ENCODE measurements at regions not wholly inside any gene's neighbourhood (a gene's known extent, or its start where the extent isn't known, plus 50 kb on each side); places are given as distances from the start of the nearest gene placed in this dataset.
A peak's percentile ranks its signal among the peaks of the same experiment; 100 is the strongest.

DNA sequence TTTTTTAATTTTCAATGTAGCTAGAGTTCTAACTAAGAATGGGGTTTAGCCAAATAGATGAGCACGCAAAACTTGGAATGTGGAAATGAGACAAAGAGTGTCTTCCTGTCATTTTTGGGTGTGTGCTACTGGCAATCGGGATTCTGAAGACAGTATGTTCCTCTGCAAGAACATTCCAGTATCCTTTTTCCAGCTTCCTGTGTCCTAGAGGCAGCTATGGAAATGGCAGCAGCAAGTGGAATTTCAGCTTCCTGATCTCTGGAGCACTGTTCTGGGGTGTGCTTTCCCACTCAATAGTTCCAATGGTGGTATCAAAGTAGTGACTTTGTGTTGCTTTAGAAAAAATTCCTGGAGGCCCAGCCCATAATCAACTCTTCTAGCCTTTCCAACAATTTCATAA lies 642.9 kb upstream of the KCNMB2 start:
- DNase-seq (ENCODE audit: low read depth in 1 of 2, low spot score in 2 of 2) (no peak), FAIRE-seq (no peak)
- no peak overlapping the region for H3K23ac ChIP-seq (ENCODE audit: insufficient read length)
- H3K56ac ChIP-seq (replicated peaks; ENCODE audit: insufficient read length, low read depth, low read length): no peak overlapping the region
- H3K79me2 ChIP-seq (ENCODE audit: control insufficient read depth in 1 of 2, insufficient read depth in 2 of 2, low read length in 2 of 2): no peaks in the 10 kb centered on the region
- TF ChIP-seq JUN (IDR thresholded peaks at IDR 0.05; ENCODE audit: low read depth, low read length) (no peak), RAD21 (IDR thresholded peaks at IDR 0.05 in 1 of 2, conservative IDR thresholded peaks at IDR 0.05 in 1 of 2; ENCODE audit: low read depth in 2 of 2, low read length in 2 of 2) (0 out of 4 replicates have a peak, but pooled peaks of 1 of the 2 experiments have one; percentile 9), CBX5 (IDR thresholded peaks at IDR 0.05; ENCODE audit: low read depth, low read length) (no peak), TEAD4 (IDR thresholded peaks at IDR 0.05; ENCODE audit: low read depth, low read length) (peak; percentile 48; the same call in 1 of the 2 replicates)
- TF ChIP-seq, protein P1, sequence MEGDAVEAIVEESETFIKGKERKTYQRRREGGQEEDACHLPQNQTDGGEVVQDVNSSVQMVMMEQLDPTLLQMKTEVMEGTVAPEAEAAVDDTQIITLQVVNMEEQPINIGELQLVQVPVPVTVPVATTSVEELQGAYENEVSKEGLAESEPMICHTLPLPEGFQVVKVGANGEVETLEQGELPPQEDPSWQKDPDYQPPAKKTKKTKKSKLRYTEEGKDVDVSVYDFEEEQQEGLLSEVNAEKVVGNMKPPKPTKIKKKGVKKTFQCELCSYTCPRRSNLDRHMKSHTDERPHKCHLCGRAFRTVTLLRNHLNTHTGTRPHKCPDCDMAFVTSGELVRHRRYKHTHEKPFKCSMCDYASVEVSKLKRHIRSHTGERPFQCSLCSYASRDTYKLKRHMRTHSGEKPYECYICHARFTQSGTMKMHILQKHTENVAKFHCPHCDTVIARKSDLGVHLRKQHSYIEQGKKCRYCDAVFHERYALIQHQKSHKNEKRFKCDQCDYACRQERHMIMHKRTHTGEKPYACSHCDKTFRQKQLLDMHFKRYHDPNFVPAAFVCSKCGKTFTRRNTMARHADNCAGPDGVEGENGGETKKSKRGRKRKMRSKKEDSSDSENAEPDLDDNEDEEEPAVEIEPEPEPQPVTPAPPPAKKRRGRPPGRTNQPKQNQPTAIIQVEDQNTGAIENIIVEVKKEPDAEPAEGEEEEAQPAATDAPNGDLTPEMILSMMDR (IDR thresholded peaks at IDR 0.05; ENCODE audit: control extremely low read depth in 1 of 3, insufficient read depth in 1 of 3, low read depth in 1 of 3, low read length in 3 of 3): peak in 1 of 3 experiments; percentile 36; a peak in 1 of 4 replicates
- no peaks in the 10 kb centered on the region for H3K79me1 ChIP-seq (ENCODE audit: low read depth, low read length)
- H2BK15ac ChIP-seq (ENCODE audit: low read length): no peak overlapping the region
- no peaks in the 10 kb centered on the region for H3K27me3 ChIP-seq (replicated peaks in 1 of 4; ENCODE audit: control insufficient read depth in 3 of 4, extremely low read depth in 1 of 4, insufficient read depth in 3 of 4, low read length in 3 of 4)
- H2BK20ac ChIP-seq (ENCODE audit: low read length): no peak overlapping the region
- H3K4me2 ChIP-seq (ENCODE audit: insufficient read depth in 1 of 2, low read depth in 2 of 2, low read length in 2 of 2): no peak overlapping the region
- no peak overlapping the region for H4K5ac ChIP-seq (ENCODE audit: insufficient read length, low read depth, low read length)
- H3K27ac ChIP-seq (ENCODE audit: low read depth, low read length): no peak overlapping the region
- no peaks in the 10 kb centered on the region for H3K36me3 ChIP-seq (ENCODE audit: control insufficient read depth in 2 of 4, insufficient read depth in 4 of 4, low read length in 3 of 4)
- no peak overlapping the region for H4K91ac ChIP-seq (replicated peaks; ENCODE audit: insufficient read length, low read length)
- H2AFZ ChIP-seq (ENCODE audit: low read length): no peak overlapping the region
- no peak overlapping the region for H4K8ac ChIP-seq (ENCODE audit: extremely low read depth, insufficient read depth, low read length)
- POLR2A ChIA-PET (ENCODE audit: partially characterized antibody): no interaction called here
- 100% methylated on average over 2 of the region's 2 CpGs; no CpG with 5 or more reads in 1 of the 2 experiments for WGBS, 2 experiments (ENCODE audit: extremely low coverage in 1 of 2, insufficient coverage in 1 of 2, insufficient read length in 1 of 2, insufficient replicate concordance in 2 of 2, low coverage in 1 of 2, low lambda C conversion rate in 2 of 2, missing lambda C conversion rate in 1 of 2)
- H3K9ac ChIP-seq (replicated peaks in 1 of 4; ENCODE audit: extremely low read depth in 1 of 4, low read depth in 3 of 4, low read length in 3 of 4): no peak overlapping the region
- no peak overlapping the region for H3K4ac ChIP-seq (replicated peaks; ENCODE audit: insufficient read length, low read depth, low read length)
- H3K4me1 ChIP-seq (replicated peaks in 1 of 4; ENCODE audit: control insufficient read depth in 3 of 4, insufficient read depth in 4 of 4, low read length in 3 of 4): no peaks in the 10 kb centered on the region
- H3K14ac ChIP-seq (ENCODE audit: insufficient read length): no peak overlapping the region
- no peaks in the 10 kb centered on the region for H4K20me1 ChIP-seq (replicated peaks in 1 of 2; ENCODE audit: control insufficient read depth in 1 of 2, insufficient read depth in 2 of 2, low read length in 2 of 2)
- H2BK5ac ChIP-seq (ENCODE audit: low read depth, low read length): no peak overlapping the region
- H2BK12ac ChIP-seq (ENCODE audit: low read depth, low read length): no peak overlapping the region
- H3K4me3 ChIP-seq (ENCODE audit: extremely low read depth in 1 of 4, insufficient read depth in 2 of 4, low read depth in 3 of 4, low read length in 4 of 4): no peak overlapping the region
- no peak overlapping the region for H2AK5ac ChIP-seq (ENCODE audit: low read depth, low read length)
- H3K18ac ChIP-seq (ENCODE audit: extremely low read depth, low read length): no peak overlapping the region
- peaks cover 0 to 6% of the 10 kb centered on the region in 2 experiments; a peak in 1 of 4 replicates for H3K9me3 ChIP-seq (ENCODE audit: insufficient read depth in 2 of 2, low read depth in 1 of 2, low read length in 1 of 2)
- CTCF ChIA-PET (ENCODE audit: partially characterized antibody): interaction anchor here (0.6 to 1.3 kb wide), 4 partner anchors 13 to 480 kb away, joined by 3 to 5 read pairs (median 4); no protein-coding TSS in a partner anchor
- no peak overlapping the region for H2BK120ac ChIP-seq (replicated peaks; ENCODE audit: low read depth, low read length)
- no peaks in the 10 kb centered on the region for H3K23me2 ChIP-seq (ENCODE audit: low read depth, low read length)
